ENCODE measurements at regions not wholly inside any gene's neighbourhood (a gene's known extent, or its start where the extent isn't known, plus 50 kb on each side); places are given as distances from the start of the nearest gene placed in this dataset.
"Not testable (repeated sequence)": the region's sequence is repeated elsewhere in the genome, so short reads cannot be mapped to it uniquely, and the experiment has no call there.

DNA sequence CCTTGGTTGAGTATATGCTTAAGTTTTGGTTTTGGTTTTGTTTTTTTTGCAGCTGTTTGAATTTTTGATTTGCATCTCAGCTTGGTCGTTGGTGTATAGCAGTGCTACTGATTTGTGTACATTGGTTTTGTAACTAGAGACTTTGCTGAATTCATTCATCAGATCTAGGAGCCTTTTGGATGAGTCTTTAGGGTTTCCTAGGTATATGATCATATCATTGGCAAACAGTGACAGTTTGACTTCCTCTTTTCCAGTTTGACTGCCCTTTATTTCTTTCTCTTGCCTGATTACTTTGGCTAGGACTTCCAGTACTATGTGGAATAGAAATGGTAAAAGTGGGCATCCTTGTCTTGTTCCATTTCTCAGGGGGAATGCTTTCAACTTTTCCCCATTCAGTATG is 1174.9 kb downstream of the PLA2G4A start:
- in situ Hi-C loops (cut with HindIII; ENCODE audit: low sequenced_read_pairs): not testable (repeated sequence)

DNA sequence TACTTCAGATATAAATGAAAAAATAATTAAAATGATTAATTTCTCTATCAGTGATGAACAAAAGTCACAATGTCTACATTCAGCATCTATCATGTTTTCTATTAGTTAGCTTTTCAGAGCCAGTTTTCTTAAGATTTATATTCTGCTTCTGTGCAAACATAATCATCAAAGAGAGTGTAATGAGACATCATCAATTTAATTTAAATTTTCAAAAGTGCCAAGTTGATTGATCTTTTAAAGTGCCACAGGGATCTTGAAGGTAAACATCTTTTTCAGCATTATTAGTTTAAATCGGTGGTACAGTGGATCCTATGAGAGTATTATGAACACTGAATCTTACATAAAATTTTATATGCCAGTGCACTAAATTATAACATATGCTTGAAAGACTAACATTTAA is 1176.1 kb downstream of the PLA2G4A start:
- in situ Hi-C loops (cut with HindIII; ENCODE audit: low sequenced_read_pairs): no loop called here

DNA sequence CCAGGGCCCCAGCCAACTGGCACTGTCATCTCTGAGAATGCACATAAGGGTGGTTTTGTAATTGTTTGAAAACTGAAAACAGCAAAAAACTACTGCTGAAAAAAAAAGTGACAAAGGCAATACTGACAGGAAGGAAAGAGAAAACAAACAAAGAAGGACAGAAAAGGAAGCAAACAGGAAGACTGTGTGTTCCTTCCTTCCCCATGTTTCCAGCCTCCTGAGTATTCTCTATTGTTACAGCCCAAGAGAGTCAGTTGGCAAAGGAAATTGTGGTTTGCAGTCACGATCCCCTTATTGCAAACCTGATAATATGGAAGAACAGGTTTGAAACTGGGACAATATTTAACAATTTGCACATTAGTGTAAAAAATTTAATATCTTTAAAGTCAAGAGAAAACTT is 1177.6 kb downstream of the PLA2G4A start:
- in situ Hi-C loops (cut with HindIII; ENCODE audit: low sequenced_read_pairs): no loop called here

DNA sequence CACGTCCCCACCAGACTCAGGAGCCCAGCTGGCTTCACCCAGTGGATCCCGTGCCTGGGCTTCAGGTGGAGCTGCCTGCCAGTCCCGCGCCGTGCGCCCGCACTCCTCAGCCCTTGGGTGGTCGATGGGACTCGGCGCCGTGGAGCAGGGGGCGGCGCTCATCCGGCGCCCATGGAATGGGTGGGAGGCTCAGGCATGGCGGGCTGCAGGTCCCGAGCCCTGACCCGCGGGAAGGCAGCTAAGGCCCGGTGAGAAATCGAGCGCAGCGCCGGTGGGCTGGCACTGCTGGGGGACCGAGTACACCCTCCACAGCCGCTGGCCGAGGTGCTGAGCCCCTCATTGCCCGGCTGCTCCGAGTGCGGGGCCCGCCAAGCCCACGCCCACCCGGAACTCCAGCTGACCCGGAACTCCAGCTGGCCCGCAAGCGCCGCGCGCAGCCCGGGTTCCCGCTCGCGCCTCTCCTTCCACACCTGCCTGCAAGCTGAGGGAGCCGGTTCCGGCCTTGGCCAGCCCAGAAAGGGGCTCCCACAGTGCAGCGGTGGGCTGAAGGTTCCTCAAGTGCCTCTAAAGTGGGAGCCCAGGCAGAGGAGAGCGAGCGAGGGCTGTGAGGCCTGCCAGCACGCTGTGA is 1184.6 kb downstream of the PLA2G4A start:
- in situ Hi-C loops (cut with HindIII; ENCODE audit: low sequenced_read_pairs): not testable (repeated sequence)

DNA sequence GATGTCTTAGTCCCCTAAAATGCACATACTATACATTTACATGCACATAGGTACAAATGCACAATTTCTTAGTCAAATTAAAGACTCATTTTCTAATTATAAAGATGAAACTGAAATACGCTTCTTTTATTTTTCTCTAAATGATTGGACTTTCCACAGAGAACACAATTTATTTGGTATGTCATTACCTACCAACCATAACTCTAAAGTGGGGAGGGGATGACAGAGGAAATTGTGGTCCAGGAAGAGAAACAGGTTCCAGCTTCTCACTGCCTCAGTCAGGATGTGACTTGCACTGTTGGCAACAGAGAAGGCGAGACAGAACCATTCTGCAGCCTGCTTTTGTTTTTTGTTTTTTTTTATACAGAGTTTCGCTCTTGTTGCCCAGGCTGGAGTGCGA is 1189.2 kb downstream of the PLA2G4A start:
- in situ Hi-C loops (cut with HindIII; ENCODE audit: low sequenced_read_pairs): no loop called here

DNA sequence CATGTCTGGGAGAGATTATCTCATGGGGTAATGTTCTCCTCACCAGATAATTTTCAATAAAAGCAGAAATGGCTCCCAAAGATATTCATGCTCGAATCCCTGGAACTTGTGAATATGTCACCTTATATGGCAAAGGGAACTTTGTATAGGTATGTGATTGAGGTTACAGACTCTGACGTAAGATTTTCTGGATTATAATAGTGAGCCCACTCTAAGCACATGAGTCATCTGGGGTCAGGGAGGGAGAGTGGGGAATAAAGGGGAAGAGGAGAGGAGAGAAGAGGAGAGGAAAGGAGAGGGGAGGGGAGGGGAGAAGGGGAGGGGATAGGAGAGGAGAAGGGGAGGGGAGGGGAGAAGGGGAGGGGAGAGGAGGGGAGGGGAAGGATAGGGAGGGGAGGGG is 1193.9 kb downstream of the PLA2G4A start:
- in situ Hi-C loops (cut with HindIII; ENCODE audit: low sequenced_read_pairs): no loop called here

DNA sequence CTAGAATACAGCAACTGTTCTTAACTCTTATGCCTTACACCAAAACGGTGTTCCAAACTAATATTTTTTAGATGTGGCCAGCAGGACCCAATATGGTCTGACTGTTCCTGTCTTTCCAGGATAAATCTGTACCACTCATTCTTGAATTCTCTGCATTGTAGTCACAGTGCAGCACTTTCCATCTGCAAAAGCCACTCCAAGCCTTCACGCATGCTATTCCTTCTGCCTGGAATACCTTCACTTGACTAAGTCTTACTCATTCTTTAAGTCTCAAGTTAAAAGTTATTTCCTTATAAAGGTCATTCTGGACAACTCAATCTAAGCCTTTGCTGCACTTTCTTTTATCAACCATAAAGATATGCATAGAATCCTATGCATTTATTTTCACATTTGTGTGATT is 1194.5 kb downstream of the PLA2G4A start:
- in situ Hi-C loops (cut with HindIII; ENCODE audit: low sequenced_read_pairs): no loop called here

DNA sequence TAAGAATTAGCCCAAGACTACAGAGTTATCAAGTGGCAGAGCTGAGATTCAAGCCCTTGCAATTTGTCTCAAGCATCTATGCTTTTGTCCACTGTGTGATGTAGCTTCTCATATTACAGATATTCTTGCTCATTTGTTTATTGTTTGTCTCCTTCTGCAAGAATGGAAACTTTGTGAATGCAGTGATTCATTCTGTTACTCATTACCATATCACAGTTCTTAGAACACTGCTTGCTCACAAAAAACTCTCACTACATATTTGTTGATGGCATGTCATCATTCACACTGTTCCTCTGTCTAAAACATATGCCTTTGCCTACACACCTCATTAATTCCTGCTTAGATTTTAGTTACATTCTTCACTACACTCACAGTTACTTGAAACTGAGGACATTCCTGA is 1198.9 kb downstream of the PLA2G4A start:
- in situ Hi-C loops (cut with HindIII; ENCODE audit: low sequenced_read_pairs): no loop called here

DNA sequence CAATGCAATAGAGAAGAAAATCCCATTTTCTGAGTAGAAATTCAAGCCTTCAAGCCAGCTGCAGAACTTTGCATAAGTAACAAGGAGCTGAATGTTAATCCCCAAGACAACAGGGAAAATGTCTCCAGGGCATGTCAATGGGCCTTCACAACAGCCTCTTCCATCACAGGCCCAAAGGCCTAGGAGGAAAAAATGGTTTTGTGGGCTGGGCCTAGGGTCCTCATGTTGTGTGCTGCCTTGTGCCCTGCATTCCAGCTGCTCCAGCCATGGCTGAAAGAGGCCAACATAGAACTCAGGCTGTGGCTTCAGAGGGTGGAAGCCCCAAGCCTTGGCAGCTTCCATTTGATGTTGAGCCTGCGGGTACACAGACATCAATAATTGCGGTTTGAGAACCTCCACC is 1208.8 kb downstream of the PLA2G4A start:
- in situ Hi-C loops (cut with HindIII; ENCODE audit: low sequenced_read_pairs): not testable (repeated sequence)

DNA sequence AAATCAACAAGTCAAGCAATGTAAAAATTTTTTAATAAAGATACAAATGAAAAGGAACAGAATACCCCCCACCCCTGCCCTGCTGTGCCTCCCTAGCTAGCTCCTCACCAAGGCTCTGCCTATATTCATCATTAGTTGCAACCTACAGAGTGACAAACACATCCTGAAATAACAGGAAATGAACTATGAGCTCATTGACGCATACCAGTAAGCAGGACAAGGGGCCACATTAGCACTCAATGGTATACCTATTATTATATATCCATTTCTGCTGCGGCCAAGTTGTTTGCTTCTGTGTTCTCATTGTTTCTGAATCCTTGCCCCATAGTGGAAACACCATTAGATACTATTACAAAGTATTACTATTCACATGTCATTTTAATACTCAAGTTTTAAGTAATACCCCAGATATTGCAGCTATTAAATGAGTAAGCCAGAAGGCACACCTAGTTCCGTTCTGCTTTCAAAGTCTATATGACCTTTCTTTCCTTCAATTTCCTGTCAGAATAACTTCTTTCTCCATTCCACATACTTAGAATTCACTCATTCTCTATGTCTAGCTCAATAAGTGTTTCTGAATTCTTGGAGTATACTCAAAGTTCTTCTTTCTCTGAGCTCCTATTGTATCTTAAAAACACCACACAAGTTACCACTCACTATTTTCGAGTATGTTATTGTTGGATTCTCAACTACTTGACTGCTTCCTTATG is 1214.9 kb downstream of the PLA2G4A start:
- in situ Hi-C loops (cut with HindIII; ENCODE audit: low sequenced_read_pairs): no loop called here

DNA sequence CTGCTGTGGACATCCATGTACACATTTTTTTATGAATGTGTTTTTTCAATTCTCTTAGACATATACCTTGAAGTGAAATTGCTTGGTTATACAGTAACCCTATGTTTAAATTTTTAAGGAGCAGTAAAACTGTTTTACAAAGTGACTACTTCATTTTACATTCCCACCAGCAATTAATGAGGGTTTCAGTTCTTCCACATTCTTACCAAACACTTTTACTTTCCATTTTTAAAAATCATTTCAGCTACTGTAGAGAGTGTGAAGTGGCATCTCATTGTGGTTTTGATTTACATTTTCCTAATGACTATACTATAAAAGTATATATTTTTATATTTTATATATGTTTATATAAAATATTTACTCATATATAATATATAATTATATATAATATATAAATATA is 1221.5 kb downstream of the PLA2G4A start:
- in situ Hi-C loops (cut with HindIII; ENCODE audit: low sequenced_read_pairs): no loop called here

DNA sequence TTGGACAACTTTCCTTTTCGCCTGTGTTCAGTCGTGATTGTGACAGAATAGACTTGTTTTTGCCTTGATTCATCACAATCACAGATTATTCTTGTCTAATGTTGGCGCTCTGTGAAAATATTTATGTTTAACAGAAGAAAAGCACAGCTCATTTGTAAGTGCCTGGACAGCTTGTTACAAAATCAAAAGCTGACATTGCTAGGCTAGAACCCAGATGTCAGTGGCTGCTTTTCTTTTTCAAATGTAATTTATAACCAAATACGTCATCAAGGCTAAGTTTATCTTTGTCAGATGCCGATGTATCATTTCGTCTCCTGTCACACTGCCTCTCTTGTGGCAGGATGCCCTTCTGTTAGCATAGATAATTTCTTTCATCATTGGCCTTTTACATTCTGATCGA is 1227.3 kb downstream of the PLA2G4A start:
- in situ Hi-C loops (cut with HindIII; ENCODE audit: low sequenced_read_pairs): no loop called here

DNA sequence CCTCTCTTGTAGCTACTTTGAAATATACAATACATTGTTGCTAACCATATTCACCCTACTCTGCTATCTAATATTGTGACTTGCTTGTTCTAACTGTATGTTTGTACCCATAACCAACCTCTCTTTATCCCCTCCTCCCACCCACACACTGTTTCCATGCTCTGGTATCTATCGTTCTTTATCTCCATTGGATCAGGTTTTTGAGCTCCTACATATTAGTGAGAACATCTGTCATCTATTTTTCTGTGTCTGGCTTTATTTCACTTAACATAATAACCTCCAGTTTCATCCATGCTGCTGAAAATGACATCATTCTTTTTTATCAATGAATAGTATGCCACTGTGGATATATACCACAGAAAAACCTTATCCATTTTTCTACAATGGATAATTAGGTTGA is 1230.1 kb downstream of the PLA2G4A start:
- in situ Hi-C loops (cut with HindIII; ENCODE audit: low sequenced_read_pairs): no loop called here

DNA sequence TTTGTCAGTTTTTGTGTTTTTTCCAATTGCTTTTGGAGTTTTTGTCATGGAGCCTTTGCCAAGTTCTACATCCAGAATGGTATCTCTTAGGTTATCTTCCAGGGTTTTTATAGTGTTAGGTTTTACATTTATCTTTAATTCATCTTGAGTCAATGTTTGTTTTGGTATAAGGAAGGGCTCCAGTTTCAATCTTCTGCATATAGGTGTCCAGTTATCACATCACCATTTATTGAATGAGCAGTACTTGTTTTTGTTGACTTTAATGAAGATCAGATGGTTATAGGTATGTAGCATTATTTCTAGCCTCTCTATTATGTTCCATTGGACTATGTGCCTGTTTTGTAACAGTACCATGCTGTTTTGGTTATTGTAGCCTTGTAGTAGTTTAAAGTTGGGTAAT is 1233.1 kb downstream of the PLA2G4A start:
- in situ Hi-C loops (cut with HindIII; ENCODE audit: low sequenced_read_pairs): no loop called here

DNA sequence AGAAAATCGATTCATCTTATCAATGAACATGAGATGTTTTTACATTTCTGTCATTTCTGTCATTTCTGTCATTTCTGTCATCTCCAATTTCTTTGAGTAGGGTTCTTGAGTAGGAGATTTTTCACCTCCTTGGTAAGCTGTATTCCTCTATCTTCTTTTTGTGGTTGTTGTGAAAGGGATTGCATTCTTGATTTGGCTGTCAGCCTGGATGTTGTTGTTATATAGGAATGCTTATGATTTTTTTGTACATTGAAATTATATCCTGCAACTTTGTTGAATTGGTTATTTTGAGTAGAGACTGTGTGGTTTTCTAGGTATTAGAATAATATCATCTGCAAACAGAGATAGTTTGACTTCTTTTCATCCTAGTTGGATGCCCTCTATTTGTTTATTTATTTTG is 1233.7 kb downstream of the PLA2G4A start:
- in situ Hi-C loops (cut with HindIII; ENCODE audit: low sequenced_read_pairs): no loop called here

DNA sequence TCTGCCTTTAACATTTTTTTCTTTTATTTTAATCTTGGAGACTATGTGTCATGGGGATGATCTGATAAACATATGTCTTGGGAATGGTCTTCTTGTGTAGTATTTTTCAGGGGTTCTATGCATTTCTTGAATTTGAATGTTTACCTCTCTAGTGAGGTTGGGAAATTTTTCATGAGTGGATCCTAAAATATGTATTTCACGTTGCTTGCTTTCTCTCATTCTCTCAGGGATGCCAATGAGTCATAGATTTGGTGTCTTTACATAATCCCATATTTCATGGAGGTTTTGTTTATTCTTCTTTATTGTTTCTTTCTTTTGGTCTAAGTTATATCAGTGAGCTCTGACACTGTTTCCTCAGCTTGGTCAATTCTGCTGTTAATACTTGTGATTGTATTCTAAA is 1237.2 kb downstream of the PLA2G4A start:
- in situ Hi-C loops (cut with HindIII; ENCODE audit: low sequenced_read_pairs): no loop called here

DNA sequence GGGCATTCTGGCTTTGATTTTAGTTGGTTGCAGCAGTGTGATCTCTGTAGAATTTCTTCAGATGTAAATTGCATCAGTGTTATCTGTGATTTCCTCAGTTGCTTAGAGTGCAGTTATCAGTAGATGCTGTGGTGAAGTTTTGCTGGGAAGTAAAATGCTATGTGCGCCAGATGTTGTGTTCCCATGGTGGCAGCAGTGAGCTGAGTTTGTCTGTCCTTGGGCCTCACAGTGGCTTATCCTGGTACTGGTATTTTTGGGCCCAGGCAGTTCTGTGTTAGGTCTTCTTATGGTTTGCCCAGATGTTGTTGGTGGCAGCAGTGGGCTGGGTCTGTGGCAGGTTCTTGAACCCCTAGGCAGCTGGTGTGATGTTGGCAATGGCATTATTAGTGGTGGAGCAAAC is 1242.1 kb downstream of the PLA2G4A start:
- in situ Hi-C loops (cut with HindIII; ENCODE audit: low sequenced_read_pairs): no loop called here

DNA sequence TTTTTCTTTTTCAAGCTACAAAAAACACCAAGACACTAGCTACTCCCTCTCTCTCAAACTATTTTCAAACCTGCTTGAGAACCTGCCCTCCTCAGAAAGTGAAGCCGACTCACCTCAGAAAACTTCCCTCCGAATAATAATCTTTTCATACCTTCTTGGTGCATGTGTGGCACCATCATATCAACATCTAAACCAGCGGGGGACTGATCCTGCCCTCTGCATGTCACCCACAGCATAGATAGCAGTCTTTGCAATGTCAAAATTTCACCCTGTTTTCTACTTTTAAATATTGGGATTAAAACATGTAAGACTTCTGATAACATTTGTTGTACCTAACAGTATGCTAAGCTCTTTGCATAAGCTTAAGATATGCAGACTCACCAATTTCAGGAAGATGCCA is 1260.3 kb downstream of the PLA2G4A start:
- in situ Hi-C loops (cut with HindIII; ENCODE audit: low sequenced_read_pairs): no loop called here

DNA sequence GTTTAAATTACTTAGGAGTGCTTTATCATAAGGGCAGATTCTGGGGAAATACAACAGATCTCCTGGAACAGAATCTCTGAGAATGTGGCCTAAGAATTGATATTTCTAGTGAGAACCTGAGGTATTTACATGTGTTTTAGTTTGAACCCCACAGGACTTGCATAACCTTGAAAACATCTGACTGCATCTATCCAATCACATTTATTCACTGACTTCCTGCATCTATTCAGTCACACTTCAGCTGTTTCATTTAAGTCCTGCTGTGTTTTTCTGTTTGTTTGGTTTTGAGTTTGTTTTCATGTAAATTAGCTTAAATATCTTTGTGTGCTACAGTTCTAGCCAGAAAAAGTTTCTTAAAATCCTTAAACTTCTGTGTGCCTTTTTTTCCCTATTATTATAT is 1260.7 kb downstream of the PLA2G4A start:
- in situ Hi-C loops (cut with HindIII; ENCODE audit: low sequenced_read_pairs): no loop called here

DNA sequence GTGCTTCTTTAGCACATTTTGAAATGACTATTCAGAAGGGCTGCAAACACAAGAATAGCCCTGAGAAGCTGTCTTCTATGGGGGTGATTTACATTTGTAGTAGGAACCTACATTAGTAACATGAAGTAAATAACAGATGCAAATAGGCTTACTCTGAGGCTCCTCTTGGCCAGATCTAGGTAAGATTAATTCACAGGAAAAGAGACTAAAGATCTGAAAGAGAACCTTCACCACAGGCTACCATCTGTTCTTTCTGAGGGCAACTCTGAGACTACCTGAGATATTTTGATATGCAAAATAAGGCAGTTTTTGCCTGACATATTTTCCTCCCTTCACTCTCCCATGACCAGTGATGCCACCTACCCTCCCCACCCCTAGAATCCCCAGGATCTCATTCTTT is 1267.8 kb downstream of the PLA2G4A start:
- in situ Hi-C loops (cut with HindIII; ENCODE audit: low sequenced_read_pairs): no loop called here

DNA sequence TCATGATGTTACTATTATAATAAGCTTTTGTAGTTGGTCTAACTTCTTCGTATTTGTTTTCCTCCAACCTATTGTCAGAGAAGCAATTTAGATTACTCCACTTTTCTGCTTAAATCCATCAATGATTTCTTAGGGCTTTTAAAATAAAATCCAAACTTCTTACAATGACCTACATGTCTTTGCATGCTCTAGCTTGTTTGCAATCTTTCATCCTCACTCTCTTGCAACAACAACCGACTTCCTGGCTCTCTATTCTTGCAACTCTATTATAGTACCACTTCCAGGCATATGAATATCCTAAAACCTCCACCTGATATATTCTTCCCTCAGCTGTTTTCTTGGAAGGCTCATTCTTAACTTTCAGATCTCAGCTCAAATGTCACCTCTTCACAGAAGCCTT is 1288.7 kb downstream of the PLA2G4A start:
- in situ Hi-C loops (cut with HindIII; ENCODE audit: low sequenced_read_pairs): no loop called here

DNA sequence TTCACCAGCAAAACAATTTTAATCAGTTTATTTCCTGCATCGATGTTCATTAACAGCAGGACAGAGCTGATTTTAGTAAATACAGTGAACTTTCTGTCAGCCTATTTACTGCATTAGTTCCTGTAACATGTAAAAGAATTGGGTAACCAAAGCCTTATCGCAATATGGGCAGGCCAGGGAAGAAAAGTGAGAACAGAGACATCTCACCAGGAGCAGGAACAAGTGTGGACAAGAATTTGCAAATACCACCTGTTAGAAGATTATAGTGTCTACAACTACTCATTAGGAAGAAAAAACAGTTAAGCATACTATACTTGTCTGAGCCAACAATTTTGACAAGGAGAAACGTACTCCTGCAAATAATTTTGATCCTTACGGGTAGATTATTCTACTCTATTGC is 1293.9 kb downstream of the PLA2G4A start:
- in situ Hi-C loops (cut with HindIII; ENCODE audit: low sequenced_read_pairs): no loop called here

DNA sequence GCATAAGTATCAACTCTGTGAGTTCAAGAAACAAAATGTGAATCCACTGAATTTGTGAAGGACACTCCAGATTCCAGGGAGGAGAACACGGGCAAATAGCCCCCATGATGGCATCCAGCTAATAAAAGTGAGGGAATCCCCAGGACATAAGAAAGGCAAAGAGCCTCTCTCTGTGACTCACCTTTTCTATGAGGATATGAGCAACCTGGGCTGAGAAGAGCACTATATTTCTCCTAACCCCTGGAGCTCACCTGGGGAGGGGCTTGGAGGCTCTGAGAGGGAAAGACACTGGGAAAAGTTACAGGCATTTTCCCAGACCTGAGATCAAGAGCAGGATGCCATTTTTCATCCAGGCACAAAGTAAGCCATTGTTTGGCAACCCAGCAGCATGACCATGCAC is 1298.8 kb downstream of the PLA2G4A start:
- in situ Hi-C loops (cut with HindIII; ENCODE audit: low sequenced_read_pairs): no loop called here

All from DLD1 (cell line).